ENCODE measurements at regions not wholly inside any gene's neighbourhood (a gene's known extent, or its start where the extent isn't known, plus 50 kb on each side); places are given as distances from the start of the nearest gene placed in this dataset.
"Not testable (repeated sequence)": the region's sequence is repeated elsewhere in the genome, so short reads cannot be mapped to it uniquely, and the experiment has no call there.

GRCh38 chr1:146292424-146292823 is 63.6 kb upstream of the NOTCH2NLA start:
- not testable (repeated sequence) for H3K9me3 ChIP-seq (ENCODE audit: low read depth); H3K4me3 ChIP-seq; H3K27ac ChIP-seq; H3K27me3 ChIP-seq; H3K36me3 ChIP-seq; DNase-seq (ENCODE audit: low read depth in 1 of 2, low spot score in 1 of 2); H3K4me1 ChIP-seq (ENCODE audit: low read depth)

- not testable (repeated sequence) for H3K27ac ChIP-seq; H3K4me1 ChIP-seq (ENCODE audit: low read depth); H3K4me3 ChIP-seq; DNase-seq (ENCODE audit: low read depth in 1 of 2, low spot score in 1 of 2); H3K36me3 ChIP-seq; H3K9me3 ChIP-seq (ENCODE audit: low read depth); H3K27me3 ChIP-seq
These were observed 59.1 kb upstream of the NOTCH2NLA start for GRCh38 chr1:146287881-146288280.

DNA sequence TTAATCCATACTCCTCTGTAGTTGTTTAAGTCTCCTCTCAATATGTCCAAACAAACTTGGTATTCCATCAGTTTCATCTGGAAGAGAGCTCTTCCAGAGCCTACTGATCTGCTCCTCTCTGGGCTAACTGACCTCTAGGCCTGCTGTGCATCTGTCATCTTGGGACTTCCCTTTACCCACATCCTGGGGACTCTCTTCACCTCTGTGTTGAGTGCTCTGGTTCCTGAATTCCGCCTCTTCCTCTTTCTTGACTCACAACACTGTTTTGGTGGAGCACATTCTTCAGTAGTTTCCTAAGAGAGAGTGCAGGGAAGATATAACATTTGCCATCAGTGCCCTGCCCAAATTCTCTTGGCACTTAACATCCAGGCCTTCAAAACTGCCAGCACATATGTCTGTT is 55.9 kb upstream of the NOTCH2NLA start:
- not testable (repeated sequence) for H3K36me3 ChIP-seq; H3K27ac ChIP-seq; H3K4me3 ChIP-seq; H3K27me3 ChIP-seq; H3K9me3 ChIP-seq (ENCODE audit: low read depth); DNase-seq (ENCODE audit: low read depth in 1 of 2, low spot score in 1 of 2); H3K4me1 ChIP-seq (ENCODE audit: low read depth)

DNA sequence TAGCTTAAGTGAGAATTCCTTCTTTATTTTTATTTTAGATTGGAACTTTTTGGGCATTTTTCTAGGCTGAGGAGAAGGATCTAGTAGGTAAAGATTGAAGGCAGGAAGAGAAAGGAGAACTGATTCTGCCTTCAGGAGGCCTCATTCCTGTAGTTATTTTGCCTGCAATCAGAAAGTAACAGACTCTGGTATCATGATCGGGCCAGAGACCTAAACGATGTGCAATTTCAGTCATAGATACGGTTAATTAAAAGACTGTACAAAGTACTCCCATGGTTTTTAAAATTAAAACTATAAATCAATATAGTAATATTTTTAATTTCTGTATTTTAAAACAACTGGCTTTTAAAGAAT is 54.7 kb upstream of the NOTCH2NLA start:
- not testable (repeated sequence) for H3K4me3 ChIP-seq; H3K9me3 ChIP-seq (ENCODE audit: low read depth); DNase-seq (ENCODE audit: low read depth in 1 of 2, low spot score in 1 of 2); H3K27ac ChIP-seq; H3K4me1 ChIP-seq (ENCODE audit: low read depth); H3K27me3 ChIP-seq; H3K36me3 ChIP-seq

DNA sequence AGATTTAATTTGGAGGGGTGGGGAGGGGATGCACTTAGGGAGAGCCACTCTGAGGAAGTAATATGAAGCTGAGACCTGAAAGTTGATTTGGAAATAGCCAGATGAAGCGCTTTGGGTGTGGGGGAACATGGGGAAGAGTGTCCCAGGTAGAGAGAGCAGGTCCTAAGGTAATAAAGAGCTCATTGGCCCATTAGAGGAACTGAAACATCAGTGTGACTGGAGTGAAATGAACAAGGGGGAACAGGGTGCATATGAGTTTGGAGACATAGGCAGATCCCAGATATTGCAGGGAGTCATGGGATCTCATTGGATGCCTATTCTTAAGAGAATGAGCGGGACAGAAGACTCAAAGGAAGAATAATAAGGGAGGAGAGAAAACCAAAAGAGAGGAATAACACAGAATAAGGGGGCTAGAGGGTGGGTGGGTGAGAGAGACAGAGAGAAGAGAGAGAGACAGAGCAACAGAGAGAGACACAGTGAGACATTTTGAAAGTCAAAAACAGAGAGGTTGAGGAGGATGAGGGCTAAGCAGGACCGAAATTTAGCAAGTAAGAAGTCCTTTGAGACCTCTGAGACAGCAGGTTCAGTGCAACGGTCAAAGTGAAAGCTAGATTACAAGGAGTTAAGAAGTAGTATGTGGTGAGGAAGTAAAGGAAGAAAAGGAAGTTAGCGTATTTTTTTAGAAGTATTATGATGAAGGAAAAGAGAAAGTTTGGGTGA is 54.1 kb upstream of the NOTCH2NLA start:
- not testable (repeated sequence) for H3K9me3 ChIP-seq (ENCODE audit: low read depth); H3K4me3 ChIP-seq; H3K4me1 ChIP-seq (ENCODE audit: low read depth); H3K27ac ChIP-seq; H3K36me3 ChIP-seq; DNase-seq (ENCODE audit: low read depth in 1 of 2, low spot score in 1 of 2); H3K27me3 ChIP-seq

DNA sequence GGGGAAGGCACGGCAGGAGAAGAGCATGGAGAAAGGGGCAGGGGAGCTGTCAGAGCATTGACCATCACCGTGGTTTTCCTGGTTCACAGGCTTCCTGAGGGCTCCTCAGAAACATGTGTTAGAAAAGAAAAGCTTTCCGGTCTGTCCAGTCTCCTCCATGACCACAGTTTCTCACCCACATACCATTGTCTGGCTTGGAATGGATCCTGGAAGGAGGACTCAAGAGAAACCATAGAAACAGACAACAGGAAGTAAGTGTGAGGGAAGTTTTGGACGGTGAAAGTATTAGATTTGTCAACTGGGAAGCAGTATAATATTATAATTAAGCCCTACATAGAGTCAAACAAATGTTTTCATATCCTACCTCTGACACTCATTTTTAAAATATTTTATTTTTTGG is 52.7 kb upstream of the NOTCH2NLA start:
- DNase-seq (ENCODE audit: low read depth in 1 of 2, low spot score in 1 of 2), result not testable (repeated sequence)

DNA sequence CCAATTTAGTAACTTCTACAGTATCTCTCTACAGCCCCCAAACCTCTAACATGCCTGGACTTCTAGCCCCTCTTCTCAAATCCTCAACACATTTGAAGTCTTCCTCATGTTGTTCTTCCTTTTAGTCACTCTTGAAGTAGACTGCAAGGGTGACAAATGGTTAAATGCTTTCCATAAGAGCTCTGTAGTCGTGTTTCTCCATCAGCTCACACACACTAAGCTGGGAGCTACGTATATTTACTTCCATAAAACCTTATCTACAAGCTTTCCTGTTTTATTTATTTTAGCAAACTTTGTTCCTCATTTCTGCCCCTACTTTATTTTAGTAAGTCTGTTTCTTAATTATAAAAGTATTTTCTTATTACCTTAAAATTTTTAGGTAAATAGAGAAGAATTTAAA is 49.9 kb upstream of the NOTCH2NLA start:
- H3K9me3 ChIP-seq (ENCODE audit: low read depth); H3K27ac ChIP-seq; H3K27me3 ChIP-seq; H3K36me3 ChIP-seq; DNase-seq (ENCODE audit: low read depth in 1 of 2, low spot score in 1 of 2); H3K4me3 ChIP-seq; H3K4me1 ChIP-seq (ENCODE audit: low read depth): not testable (repeated sequence)

More for the DNA sequence above, 52.7 kb upstream of the NOTCH2NLA start:
- H3K4me1 ChIP-seq (ENCODE audit: low read depth); H3K4me3 ChIP-seq; H3K36me3 ChIP-seq; H3K9me3 ChIP-seq (ENCODE audit: low read depth); H3K27ac ChIP-seq; H3K27me3 ChIP-seq: not testable (repeated sequence)

Measured in cardiac muscle cell (in vitro differentiated cells and primary cell).